ENCODE measurements at regions not wholly inside any gene's neighbourhood (a gene's known extent, or its start where the extent isn't known, plus 50 kb on each side); places are given as distances from the start of the nearest gene placed in this dataset.

- TF ChIP-seq CTCF (IDR thresholded peaks at IDR 0.05): no peak
- TF ChIP-seq POLR2A (IDR thresholded peaks at IDR 0.05): no peak
Measured at GRCh38 chr1:115898020-115898419, 57.1 kb upstream of the NHLH2 start.
